ENCODE measurements at regions not wholly inside any gene's neighbourhood (a gene's known extent, or its start where the extent isn't known, plus 50 kb on each side); places are given as distances from the start of the nearest gene placed in this dataset.

DNA sequence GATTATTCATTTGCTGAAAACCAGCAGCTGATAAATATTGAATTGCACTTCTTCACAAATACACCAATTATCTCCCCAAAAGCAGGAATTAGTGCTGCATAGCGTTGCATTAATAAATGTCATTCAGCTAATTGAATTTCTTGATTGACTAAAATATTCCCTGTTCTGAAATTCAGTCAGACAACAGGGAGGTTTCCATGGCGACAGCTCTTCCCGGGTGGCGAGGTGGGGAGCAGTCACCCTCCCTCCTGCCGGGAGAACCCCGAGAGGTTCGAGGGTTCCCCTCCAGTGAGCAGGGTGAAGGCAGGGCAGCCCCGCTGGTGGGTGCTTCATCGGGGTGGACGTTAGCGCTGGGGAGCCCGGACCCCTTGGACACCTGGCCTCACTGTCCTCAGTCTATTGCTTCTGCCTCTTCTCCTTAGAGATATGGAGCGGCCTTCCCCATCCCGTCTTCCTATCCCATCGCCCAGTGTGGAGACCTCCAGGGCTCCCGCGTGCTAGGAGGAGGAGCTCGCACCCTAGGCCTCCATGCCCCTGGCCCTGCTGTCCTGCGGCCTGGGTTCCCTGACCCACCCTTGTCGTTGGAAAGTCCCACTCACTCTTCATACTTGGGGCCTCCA, 983.5 kb downstream of the BRD1 start:
- no peaks in the 10 kb centered on the region for H3K4me1 ChIP-seq
- no peak for ATAC-seq
- intact Hi-C loops (cut with DNase I) = no loop called here

DNA sequence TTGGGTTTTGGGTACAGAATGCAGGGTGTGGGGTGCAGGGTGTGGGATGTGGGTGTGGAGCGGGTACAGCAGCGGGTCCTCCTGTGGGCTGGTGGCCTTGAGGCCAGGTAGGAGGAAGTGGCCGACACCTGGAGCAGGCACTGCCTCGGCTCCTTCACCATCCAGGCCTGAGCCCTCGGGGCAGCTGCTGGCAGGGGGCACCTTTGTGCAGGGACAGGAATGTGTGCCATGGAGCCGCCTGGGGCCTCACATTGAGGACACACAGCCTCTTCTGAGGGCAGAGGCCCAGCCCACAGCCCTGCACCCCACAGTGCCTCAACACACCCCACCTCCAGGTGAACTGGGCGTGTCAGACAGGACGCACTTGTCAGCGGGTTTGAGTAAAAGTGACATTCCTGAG, 984.0 kb downstream of the BRD1 start:
- TF ChIP-seq, protein P1, sequence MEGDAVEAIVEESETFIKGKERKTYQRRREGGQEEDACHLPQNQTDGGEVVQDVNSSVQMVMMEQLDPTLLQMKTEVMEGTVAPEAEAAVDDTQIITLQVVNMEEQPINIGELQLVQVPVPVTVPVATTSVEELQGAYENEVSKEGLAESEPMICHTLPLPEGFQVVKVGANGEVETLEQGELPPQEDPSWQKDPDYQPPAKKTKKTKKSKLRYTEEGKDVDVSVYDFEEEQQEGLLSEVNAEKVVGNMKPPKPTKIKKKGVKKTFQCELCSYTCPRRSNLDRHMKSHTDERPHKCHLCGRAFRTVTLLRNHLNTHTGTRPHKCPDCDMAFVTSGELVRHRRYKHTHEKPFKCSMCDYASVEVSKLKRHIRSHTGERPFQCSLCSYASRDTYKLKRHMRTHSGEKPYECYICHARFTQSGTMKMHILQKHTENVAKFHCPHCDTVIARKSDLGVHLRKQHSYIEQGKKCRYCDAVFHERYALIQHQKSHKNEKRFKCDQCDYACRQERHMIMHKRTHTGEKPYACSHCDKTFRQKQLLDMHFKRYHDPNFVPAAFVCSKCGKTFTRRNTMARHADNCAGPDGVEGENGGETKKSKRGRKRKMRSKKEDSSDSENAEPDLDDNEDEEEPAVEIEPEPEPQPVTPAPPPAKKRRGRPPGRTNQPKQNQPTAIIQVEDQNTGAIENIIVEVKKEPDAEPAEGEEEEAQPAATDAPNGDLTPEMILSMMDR (IDR thresholded peaks at IDR 0.05) = no peak
- Histone ChIP-seq H3K4me3 (no peak overlapping the region), H3K27ac (no peak overlapping the region), H3K9me3 (no peaks in the 10 kb centered on the region), H3K4me1 (no peaks in the 10 kb centered on the region), H3K36me3 (no peaks in the 10 kb centered on the region), H3K27me3 (peaks cover 0 to 61% of the 10 kb centered on the region in 2 donors)
- intact Hi-C loops (cut with DNase I) = no loop called here
- peak in 1 of 4 donors; percentile 59 for DNase-seq
- ATAC-seq = no peak

More for the DNA sequence above, 983.5 kb downstream of the BRD1 start:
- Histone ChIP-seq H3K4me3 (no peak overlapping the region), H3K36me3 (no peaks in the 10 kb centered on the region), H3K9me3 (no peaks in the 10 kb centered on the region), H3K27me3 (peaks cover 0 to 65% of the 10 kb centered on the region in 2 donors), H3K27ac (no peak overlapping the region)
- TF ChIP-seq, protein P1 (IDR thresholded peaks at IDR 0.05) = no peak
- DNase-seq = peak in 1 of 4 donors; percentile 47

DNA sequence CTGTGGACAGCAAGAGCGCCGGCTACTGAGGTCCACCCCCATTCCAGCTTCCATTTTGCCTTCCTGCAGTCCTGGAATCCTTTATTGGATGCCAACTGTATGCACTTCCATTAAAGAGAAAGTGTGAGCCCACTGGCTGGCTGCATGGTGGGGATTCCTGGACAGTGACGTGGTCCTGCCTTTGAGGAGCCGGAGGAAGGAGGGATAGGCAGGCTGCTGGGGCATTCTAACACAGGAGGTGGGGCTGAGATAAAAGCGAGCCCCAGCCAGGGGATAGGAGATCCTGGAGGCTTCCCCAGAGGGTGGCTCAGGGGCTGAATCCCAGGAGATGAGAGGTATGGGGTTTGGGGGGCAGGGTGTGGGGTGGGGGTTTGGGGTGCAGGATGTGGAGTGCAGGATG, 984.7 kb downstream of the BRD1 start:
- H3K27ac ChIP-seq = no peak overlapping the region
- TF ChIP-seq, protein P1 (IDR thresholded peaks at IDR 0.05) = no peak
- H3K4me1 ChIP-seq = no peaks in the 10 kb centered on the region
- H3K4me3 ChIP-seq = no peak overlapping the region
- peaks cover 0 to 55% of the 10 kb centered on the region in 2 donors for H3K27me3 ChIP-seq
- intact Hi-C loops (cut with DNase I) = no loop called here
- no peaks in the 10 kb centered on the region for H3K9me3 ChIP-seq
- H3K36me3 ChIP-seq = no peaks in the 10 kb centered on the region
- ATAC-seq = no peak
- DNase-seq = peak in 1 of 4 donors; percentile 20

DNA sequence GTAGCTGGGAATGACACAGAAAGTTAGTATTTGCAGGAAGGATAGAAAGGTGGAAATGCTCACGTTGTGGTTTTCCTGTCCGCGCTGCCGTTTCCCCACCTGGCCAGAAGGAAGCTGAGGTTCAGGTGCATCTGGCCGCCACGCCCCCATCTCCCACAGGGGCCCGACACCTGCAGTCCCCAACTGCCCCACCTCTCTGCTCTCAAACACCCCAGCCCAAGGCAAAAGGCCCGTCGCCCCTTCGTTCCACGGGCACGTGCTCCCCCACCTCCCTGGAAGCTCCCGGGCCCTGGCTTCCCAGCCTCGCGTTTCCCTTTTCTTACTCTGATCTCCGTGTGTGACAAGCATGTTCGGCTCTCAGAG, 985.1 kb downstream of the BRD1 start:
- no peak overlapping the region for H3K4me3 ChIP-seq
- no peak overlapping the region for H3K27ac ChIP-seq
- intact Hi-C loops (cut with DNase I) = no loop called here
- DNase-seq (peak in 1 of 4 donors; percentile 65), ATAC-seq (no peak)
- no peaks in the 10 kb centered on the region for H3K9me3 ChIP-seq
- no peaks in the 10 kb centered on the region for H3K4me1 ChIP-seq
- no peaks in the 10 kb centered on the region for H3K36me3 ChIP-seq
- TF ChIP-seq, protein P1 (IDR thresholded peaks at IDR 0.05) = no peak
- H3K27me3 ChIP-seq = peaks cover 0 to 51% of the 10 kb centered on the region in 2 donors

DNA sequence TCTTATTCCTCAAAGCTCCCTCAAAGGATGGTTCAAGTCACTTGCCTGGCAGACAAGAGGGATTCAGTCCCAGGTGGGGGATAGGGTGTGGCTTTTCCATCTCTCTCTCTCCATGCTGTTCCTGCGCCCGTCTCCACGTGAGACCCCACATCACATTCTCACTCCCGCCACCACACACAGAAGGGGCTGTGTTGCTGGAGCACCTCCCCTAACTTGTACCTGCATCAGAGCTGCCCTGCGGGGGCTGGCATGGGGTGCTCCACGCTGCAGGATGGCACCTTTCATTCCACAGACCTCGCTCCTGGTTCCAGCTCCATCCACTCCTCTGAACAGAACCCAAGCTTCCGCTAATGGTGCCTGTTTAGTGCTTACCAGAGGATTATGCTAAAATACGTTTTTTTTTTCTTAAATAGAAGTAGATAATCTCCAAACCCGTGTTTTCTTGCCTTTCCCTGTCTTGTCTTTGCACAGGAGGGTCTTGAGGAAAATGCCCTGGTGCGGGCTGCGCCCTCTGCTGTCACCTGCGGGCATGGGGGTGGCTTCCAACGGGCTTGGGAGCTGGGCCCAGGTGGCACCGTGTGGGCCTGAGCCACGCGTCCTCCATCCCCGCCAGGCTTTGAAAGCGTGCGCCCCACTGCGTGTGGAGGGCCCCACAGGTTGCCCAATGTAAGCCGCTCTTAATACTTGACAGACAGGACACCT, 985.6 kb downstream of the BRD1 start:
- Histone ChIP-seq H3K4me1 (no peaks in the 10 kb centered on the region), H3K4me3 (no peak overlapping the region), H3K27ac (no peak overlapping the region), H3K27me3 (peaks cover 0 to 49% of the 10 kb centered on the region in 2 donors), H3K36me3 (no peaks in the 10 kb centered on the region), H3K9me3 (peaks cover 0 to under 1% of the 10 kb centered on the region in 2 donors)
- DNase-seq (peak in 1 of 4 donors; percentile 60), ATAC-seq (no peak)
- intact Hi-C loops (cut with DNase I) = no loop called here
- TF ChIP-seq, protein P1 (IDR thresholded peaks at IDR 0.05) = no peak

Measured in left lung (tissue), 4 donors.